GM23338 (cell line): ENCODE measurements at regions not wholly inside any gene's neighbourhood (a gene's known extent, or its start where the extent isn't known, plus 50 kb on each side); places are given as distances from the start of the nearest gene placed in this dataset.

Experiments
- ATAC-seq: fragments of 200-7000 bp; cut with Tn5 transposase; 3 replicates; pipeline ENCODE4 v1.9.1; 2020
- DNase-seq: peaks from one replicate; pipeline ENCODE4 v3.0.0-alpha.2; 2015; ENCODE audit warnings: low spot score
- H2AFZ ChIP-seq: fragments of 200-600 bp; sonication (generic); 2 replicates; pipeline ENCODE4 v1.8.0; 2016; ENCODE audit warnings: antibody characterized with exemption, mild to moderate bottlenecking, moderate library complexity
- H3F3A ChIP-seq: fragments of 200-600 bp; sonication (generic); replicated peaks from 2 replicates; pipeline ENCODE4 v1.8.0; 2017; ENCODE audit warnings: antibody characterized with exemption, mixed run types, low read depth
- H3K27ac ChIP-seq: fragments of 200-600 bp; sonication (generic); 2 replicates; pipeline ENCODE4 v1.6.1; 2016; ENCODE audit warnings: low read depth
- H3K27me3 ChIP-seq: fragments of 200-600 bp; sonication (generic); 2 replicates; pipeline ENCODE4 v1.8.0; 2016; ENCODE audit warnings: mild to moderate bottlenecking, mixed run types, moderate library complexity; ENCODE audit not compliant: insufficient read depth
- H3K36me3 ChIP-seq: fragments of 200-600 bp; sonication (generic); 2 replicates; pipeline ENCODE4 v1.8.0; 2016; ENCODE audit warnings: mild to moderate bottlenecking; ENCODE audit not compliant: insufficient read depth
- H3K4me1 ChIP-seq: fragments of 200-600 bp; sonication (generic); 2 replicates; pipeline ENCODE4 v1.8.0; 2016; ENCODE audit warnings: mild to moderate bottlenecking, moderate library complexity; ENCODE audit not compliant: insufficient read depth
- H3K4me2 ChIP-seq: fragments of 200-600 bp; sonication (generic); 2 replicates; pipeline ENCODE4 v1.7.1; 2017; ENCODE audit warnings: mixed run types
- H3K4me3 ChIP-seq: fragments of 200-600 bp; sonication (generic); 2 replicates; pipeline ENCODE4 v1.6.1; 2016; ENCODE audit warnings: mixed run types
- H3K79me2 ChIP-seq: fragments of 200-600 bp; sonication (generic); replicated peaks from 2 replicates; pipeline ENCODE4 v1.8.0; 2017; ENCODE audit warnings: mild to moderate bottlenecking; ENCODE audit not compliant: insufficient read depth
- H3K9me2 ChIP-seq: fragments of 200-600 bp; sonication (generic); 2 replicates; pipeline ENCODE4 v1.8.0; 2017; ENCODE audit not compliant: insufficient read depth
- H4K20me1 ChIP-seq: fragments of 200-600 bp; sonication (generic); replicated peaks from 2 replicates; pipeline ENCODE4 v1.8.0; 2017; ENCODE audit warnings: mild to moderate bottlenecking; ENCODE audit not compliant: insufficient read depth
- H3K27ac Mint-ChIP-seq: 2 replicates; pipeline ENCODE4 v1.8.0; 2020; ENCODE audit warnings: inconsistent platforms, mild to moderate bottlenecking, moderate library complexity, mixed read lengths
- H3K27me3 Mint-ChIP-seq: 3 replicates; pipeline ENCODE4 v1.8.0; 2022; ENCODE audit warnings: low read depth, mild to moderate bottlenecking, moderate library complexity, mixed read lengths, inconsistent platforms; ENCODE audit not compliant: insufficient read depth, poor library complexity
- H3K36me3 Mint-ChIP-seq: 3 replicates; pipeline ENCODE4 v1.8.0; 2021; ENCODE audit warnings: low read depth, mild to moderate bottlenecking, inconsistent platforms, moderate library complexity, mixed read lengths
- H3K4me1 Mint-ChIP-seq: 3 replicates; pipeline ENCODE4 v1.8.0; 2020; ENCODE audit warnings: mild to moderate bottlenecking, inconsistent platforms, mixed read lengths
- H3K4me3 Mint-ChIP-seq: 3 replicates; pipeline ENCODE4 v1.8.0; 2021; ENCODE audit warnings: moderate library complexity, mild to moderate bottlenecking, inconsistent platforms, mixed read lengths
- H3K9me3 Mint-ChIP-seq: 3 replicates; pipeline ENCODE4 v1.8.0; 2020; ENCODE audit warnings: moderate library complexity, mild to moderate bottlenecking, inconsistent platforms, mixed read lengths
- EZH2 ChIP-seq: fragments of 200-600 bp; sonication (generic); IDR thresholded peaks from one replicate; pipeline ENCODE4 v1.8.0; 2017; ENCODE audit warnings: antibody characterized with exemption, mild to moderate bottlenecking, low read depth; ENCODE audit not compliant: unreplicated experiment
- EZH2phosphoT487 ChIP-seq: fragments of 200-600 bp; sonication (generic); IDR thresholded peaks from one replicate; pipeline ENCODE4 v1.8.1; 2018; ENCODE audit warnings: antibody characterized with exemption; ENCODE audit not compliant: unreplicated experiment
- JUNB ChIP-seq: IDR thresholded peaks from one replicate; pipeline ENCODE4 v1.6.1; 2016; ENCODE audit warnings: antibody characterized with exemption; ENCODE audit not compliant: unreplicated experiment
- ZNF114 ChIP-seq: fragments of 250-450 bp; sonication (Bioruptor Pico); IDR thresholded peaks from 2 replicates; pipeline ENCODE4 v1.5.0; 2020; ENCODE audit warnings: mild to moderate bottlenecking, moderate library complexity
- TF ChIP-seq, protein P1 (sequence below): fragments of 250-450 bp; sonication (Bioruptor Pico); IDR thresholded peaks from 2 replicates; pipeline ENCODE4 v1.5.0; 2020; ENCODE audit warnings: mild to moderate bottlenecking, moderate library complexity
- TF ChIP-seq, protein P2 (sequence below): IDR thresholded peaks from one replicate; pipeline ENCODE4 v1.6.1; 2018; ENCODE audit warnings: antibody characterized with exemption; ENCODE audit not compliant: unreplicated experiment

DNA sequence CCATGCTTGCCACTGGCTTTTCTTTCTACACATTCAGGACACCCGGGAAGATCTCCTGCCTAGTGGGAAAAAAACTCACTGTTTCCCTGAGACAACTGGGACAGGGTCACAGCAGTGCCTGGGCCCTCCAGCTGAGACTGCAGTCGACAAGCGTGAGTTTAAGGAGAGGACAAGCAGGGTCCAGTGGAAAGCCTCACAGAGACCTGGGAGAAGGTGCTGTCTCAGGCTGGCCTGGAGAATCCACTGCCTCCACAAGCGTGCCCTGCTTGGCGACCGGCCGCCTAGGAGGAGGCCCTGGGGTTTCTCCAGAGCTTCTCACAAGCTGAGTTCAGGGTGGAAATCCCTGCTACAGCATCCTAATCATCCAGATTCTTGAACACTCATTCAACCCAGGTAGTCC lies 519.6 kb upstream of the RAB6C start:
- TF ChIP-seq, protein P1, sequence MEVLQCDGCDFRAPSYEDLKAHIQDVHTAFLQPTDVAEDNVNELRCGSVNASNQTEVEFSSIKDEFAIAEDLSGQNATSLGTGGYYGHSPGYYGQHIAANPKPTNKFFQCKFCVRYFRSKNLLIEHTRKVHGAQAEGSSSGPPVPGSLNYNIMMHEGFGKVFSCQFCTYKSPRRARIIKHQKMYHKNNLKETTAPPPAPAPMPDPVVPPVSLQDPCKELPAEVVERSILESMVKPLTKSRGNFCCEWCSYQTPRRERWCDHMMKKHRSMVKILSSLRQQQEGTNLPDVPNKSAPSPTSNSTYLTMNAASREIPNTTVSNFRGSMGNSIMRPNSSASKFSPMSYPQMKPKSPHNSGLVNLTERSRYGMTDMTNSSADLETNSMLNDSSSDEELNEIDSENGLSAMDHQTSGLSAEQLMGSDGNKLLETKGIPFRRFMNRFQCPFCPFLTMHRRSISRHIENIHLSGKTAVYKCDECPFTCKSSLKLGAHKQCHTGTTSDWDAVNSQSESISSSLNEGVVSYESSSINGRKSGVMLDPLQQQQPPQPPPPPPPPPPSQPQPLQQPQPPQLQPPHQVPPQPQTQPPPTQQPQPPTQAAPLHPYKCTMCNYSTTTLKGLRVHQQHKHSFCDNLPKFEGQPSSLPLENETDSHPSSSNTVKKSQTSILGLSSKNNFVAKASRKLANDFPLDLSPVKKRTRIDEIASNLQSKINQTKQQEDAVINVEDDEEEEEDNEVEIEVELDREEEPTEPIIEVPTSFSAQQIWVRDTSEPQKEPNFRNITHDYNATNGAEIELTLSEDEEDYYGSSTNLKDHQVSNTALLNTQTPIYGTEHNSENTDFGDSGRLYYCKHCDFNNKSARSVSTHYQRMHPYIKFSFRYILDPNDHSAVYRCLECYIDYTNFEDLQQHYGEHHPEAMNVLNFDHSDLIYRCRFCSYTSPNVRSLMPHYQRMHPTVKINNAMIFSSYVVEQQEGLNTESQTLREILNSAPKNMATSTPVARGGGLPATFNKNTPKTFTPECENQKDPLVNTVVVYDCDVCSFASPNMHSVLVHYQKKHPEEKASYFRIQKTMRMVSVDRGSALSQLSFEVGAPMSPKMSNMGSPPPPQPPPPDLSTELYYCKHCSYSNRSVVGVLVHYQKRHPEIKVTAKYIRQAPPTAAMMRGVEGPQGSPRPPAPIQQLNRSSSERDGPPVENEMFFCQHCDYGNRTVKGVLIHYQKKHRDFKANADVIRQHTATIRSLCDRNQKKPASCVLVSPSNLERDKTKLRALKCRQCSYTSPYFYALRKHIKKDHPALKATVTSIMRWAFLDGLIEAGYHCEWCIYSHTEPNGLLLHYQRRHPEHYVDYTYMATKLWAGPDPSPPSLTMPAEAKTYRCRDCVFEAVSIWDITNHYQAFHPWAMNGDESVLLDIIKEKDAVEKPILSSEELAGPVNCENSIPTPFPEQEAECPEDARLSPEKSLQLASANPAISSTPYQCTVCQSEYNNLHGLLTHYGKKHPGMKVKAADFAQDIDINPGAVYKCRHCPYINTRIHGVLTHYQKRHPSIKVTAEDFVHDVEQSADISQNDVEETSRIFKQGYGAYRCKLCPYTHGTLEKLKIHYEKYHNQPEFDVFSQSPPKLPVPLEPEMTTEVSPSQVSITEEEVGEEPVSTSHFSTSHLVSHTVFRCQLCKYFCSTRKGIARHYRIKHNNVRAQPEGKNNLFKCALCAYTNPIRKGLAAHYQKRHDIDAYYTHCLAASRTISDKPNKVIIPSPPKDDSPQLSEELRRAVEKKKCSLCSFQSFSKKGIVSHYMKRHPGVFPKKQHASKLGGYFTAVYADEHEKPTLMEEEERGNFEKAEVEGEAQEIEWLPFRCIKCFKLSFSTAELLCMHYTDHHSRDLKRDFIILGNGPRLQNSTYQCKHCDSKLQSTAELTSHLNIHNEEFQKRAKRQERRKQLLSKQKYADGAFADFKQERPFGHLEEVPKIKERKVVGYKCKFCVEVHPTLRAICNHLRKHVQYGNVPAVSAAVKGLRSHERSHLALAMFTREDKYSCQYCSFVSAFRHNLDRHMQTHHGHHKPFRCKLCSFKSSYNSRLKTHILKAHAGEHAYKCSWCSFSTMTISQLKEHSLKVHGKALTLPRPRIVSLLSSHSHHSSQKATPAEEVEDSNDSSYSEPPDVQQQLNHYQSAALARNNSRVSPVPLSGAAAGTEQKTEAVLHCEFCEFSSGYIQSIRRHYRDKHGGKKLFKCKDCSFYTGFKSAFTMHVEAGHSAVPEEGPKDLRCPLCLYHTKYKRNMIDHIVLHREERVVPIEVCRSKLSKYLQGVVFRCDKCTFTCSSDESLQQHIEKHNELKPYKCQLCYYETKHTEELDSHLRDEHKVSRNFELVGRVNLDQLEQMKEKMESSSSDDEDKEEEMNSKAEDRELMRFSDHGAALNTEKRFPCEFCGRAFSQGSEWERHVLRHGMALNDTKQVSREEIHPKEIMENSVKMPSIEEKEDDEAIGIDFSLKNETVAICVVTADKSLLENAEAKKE (CRISPR knock-in tag), result no peak
- TF ChIP-seq, protein P2, sequence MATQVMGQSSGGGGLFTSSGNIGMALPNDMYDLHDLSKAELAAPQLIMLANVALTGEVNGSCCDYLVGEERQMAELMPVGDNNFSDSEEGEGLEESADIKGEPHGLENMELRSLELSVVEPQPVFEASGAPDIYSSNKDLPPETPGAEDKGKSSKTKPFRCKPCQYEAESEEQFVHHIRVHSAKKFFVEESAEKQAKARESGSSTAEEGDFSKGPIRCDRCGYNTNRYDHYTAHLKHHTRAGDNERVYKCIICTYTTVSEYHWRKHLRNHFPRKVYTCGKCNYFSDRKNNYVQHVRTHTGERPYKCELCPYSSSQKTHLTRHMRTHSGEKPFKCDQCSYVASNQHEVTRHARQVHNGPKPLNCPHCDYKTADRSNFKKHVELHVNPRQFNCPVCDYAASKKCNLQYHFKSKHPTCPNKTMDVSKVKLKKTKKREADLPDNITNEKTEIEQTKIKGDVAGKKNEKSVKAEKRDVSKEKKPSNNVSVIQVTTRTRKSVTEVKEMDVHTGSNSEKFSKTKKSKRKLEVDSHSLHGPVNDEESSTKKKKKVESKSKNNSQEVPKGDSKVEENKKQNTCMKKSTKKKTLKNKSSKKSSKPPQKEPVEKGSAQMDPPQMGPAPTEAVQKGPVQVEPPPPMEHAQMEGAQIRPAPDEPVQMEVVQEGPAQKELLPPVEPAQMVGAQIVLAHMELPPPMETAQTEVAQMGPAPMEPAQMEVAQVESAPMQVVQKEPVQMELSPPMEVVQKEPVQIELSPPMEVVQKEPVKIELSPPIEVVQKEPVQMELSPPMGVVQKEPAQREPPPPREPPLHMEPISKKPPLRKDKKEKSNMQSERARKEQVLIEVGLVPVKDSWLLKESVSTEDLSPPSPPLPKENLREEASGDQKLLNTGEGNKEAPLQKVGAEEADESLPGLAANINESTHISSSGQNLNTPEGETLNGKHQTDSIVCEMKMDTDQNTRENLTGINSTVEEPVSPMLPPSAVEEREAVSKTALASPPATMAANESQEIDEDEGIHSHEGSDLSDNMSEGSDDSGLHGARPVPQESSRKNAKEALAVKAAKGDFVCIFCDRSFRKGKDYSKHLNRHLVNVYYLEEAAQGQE, result no peak
- TF ChIP-seq EZH2 (no peak), JUNB (no peak), EZH2phosphoT487 (no peak), ZNF114 (no peak)
- no peaks in the 10 kb centered on the region for H4K20me1 ChIP-seq
- Mint-ChIP-seq H3K36me3 (no peaks in the 10 kb centered on the region), H3K27me3 (no peaks in the 10 kb centered on the region), H3K9me3 (peaks cover 6% of the 10 kb centered on the region; the same call in 2 of the 3 replicates), H3K4me3 (no peak overlapping the region), H3K27ac (no peak overlapping the region), H3K4me1 (no peaks in the 10 kb centered on the region)
- no peak for ATAC-seq
- no peak for DNase-seq
- H3K79me2 ChIP-seq, result no peaks in the 10 kb centered on the region
- no peaks in the 10 kb centered on the region for H3K36me3 ChIP-seq
- H3F3A ChIP-seq, result no peaks in the 10 kb centered on the region
- H2AFZ ChIP-seq, result no peak overlapping the region
- no peak overlapping the region for H3K4me3 ChIP-seq
- H3K9me2 ChIP-seq, result no peaks in the 10 kb centered on the region
- no peaks in the 10 kb centered on the region for H3K4me1 ChIP-seq
- H3K27me3 ChIP-seq, result no peaks in the 10 kb centered on the region
- no peak overlapping the region for H3K27ac ChIP-seq
- H3K4me2 ChIP-seq, result no peak overlapping the region
